NCI-H748 treated with DMSO at 0.1 percent for 48 hours (cell line): ENCODE measurements at regions not wholly inside any gene's neighbourhood (a gene's known extent, or its start where the extent isn't known, plus 50 kb on each side); places are given as distances from the start of the nearest gene placed in this dataset.

Experiments used
- DNase-seq: peaks from one replicate; lab custom pipeline; 2025; lab: John Stamatoyannopoulos, UW

- no peak for DNase-seq
Measured at GRCh38 chr6:140594806-140595128, 1220.3 kb upstream of the CITED2 start.

GRCh38 chr6:140592877-140593276 lies 1218.4 kb upstream of the CITED2 start:
- DNase-seq = no peak

DNA sequence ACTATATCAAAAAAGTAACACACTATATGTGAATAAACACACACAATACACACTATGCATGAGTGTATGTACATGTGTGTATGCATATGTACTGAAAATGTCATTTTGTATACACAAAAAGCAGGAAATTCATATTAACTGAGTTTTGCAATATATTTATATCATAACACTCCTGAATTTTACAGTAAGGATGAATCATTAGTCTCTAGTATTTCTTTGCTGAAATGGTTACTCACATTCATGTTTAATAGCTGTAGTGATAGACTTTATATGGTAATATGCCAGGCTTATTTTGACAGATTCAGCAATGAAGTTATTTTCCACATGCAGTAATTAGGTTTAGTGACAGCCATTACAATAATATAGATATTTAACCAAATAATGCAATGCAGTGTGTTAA lies 1216.2 kb upstream of the CITED2 start:
- DNase-seq = no peak

DNA sequence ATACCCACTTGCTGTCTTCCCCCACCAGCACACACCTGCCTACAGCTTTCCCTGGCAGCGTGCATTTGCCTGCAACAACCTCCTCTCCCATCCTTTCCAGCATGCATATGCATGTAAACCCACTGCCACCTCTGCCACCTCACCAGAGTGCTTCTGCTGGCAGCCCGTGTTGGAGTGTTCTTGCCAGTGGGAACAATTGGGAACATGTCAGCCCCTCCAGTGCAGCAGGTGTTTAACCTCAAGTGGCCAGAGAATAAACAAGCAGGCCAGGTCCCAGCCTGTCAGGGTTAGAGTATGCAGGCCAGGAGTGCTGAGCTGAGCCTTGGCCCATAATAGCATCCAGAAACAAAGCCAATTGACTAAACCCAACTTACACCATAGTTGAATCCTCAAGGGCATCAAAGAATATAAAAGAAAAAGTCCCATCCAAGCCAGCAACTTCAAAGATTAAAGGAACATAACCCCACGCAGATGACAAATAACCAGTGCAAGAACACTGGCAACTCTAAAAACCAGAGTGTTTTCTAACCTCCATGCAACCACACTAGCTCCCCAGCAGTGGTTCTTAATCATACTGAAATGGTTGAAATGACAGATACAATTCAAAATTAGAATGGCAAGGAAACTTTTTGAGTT lies 1212.1 kb upstream of the CITED2 start:
- DNase-seq = no peak

DNA sequence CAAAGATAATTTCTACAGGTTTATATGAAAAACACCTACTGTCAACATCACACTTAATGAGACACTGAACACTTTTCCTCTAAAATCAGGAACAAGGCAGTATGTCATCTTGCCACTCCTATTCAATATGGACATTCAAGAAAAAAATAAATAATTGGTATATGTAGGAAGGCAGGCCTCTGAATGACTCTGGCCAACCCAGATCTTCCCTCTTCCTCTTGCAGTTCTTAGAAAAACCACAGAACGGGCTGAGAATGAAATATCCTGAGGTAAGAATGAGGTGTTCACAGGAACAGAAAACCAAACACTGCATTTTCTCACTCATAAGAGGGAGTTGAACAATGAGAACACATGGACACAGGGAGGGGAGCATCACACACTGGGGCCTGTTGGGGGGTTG lies 1207.2 kb upstream of the CITED2 start:
- no peak for DNase-seq

GRCh38 chr6:140579918-140580317 lies 1205.5 kb upstream of the CITED2 start:
- no peak for DNase-seq

DNA sequence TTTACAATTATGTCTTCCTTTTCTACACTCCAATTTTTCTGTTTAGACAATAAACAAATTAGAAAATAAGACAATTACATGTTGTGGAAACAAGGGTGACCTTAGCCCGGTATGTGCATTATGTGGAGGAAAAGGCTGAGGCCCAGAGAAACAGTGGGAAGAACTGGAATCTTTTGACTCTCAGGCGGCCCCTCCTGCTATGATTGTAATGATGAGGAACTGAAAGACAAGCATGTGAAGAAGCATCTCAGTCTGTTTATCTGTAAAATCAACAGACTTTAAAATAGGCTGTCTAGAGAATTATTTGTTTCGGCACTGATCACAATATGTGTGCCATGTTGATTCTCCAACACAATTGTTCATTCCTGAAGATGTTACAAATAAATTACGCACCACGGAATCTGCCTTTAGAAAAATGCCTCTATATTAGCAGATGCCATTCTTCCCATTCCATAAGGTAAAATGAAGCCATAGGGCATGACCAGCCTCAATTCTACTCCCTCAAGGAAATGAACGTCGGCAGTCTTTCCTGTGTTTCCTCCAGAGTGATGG lies 1201.6 kb upstream of the CITED2 start:
- DNase-seq = no peak

- no peak for DNase-seq
Measured at GRCh38 chr6:140572867-140573266, 1198.4 kb upstream of the CITED2 start.

DNA sequence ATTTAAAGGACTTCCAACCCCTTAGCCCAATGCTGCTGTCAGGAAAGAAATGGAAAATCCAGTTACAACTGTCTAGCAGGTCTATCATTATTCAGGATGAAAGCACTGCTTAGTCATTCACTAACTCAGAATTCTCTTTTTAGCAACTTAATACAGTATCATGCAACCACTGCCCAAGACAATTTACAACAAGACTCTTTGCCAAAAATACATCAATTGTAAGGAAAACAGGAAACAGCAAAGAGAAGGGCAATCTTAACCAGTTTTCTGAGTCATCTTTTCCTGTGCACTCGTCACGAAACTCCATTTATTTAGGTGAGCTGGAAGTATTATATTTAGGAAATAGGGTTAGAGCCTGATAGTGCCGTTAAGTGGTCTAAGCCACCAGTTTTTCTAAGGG lies 1197.7 kb upstream of the CITED2 start:
- DNase-seq = no peak

GRCh38 chr6:140571145-140571544 lies 1196.7 kb upstream of the CITED2 start:
- DNase-seq = no peak

GRCh38 chr6:140567466-140567865 lies 1193.0 kb upstream of the CITED2 start:
- DNase-seq = no peak

GRCh38 chr6:140566781-140567277 lies 1192.4 kb upstream of the CITED2 start:
- DNase-seq = no peak

GRCh38 chr6:140563728-140564127 lies 1189.3 kb upstream of the CITED2 start:
- DNase-seq = no peak

GRCh38 chr6:140561701-140562100 lies 1187.3 kb upstream of the CITED2 start:
- no peak for DNase-seq

GRCh38 chr6:140560671-140561070 lies 1186.2 kb upstream of the CITED2 start:
- DNase-seq = no peak

DNA sequence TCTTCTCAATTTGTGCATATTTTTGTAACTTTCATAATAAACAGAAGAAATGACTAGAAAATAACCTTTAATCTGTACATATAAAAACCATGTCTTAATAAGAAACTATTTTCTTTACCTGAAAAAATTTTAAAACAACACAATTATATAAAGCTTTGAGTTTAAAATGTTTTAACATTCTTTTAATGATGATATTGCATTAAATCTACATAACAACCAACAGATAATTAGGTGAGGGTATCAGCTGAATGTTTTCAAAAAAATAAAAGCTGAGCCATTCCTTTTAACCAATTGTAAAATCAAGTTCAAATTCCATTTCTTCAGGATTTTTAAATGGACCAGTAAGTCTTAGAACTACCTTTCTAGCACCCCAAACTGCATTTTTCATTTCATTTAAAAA lies 1185.0 kb upstream of the CITED2 start:
- DNase-seq = no peak

- no peak for DNase-seq
Measured at GRCh38 chr6:140554421-140554820, 1180.0 kb upstream of the CITED2 start.

GRCh38 chr6:140548366-140548765 lies 1173.9 kb upstream of the CITED2 start:
- DNase-seq = no peak

DNA sequence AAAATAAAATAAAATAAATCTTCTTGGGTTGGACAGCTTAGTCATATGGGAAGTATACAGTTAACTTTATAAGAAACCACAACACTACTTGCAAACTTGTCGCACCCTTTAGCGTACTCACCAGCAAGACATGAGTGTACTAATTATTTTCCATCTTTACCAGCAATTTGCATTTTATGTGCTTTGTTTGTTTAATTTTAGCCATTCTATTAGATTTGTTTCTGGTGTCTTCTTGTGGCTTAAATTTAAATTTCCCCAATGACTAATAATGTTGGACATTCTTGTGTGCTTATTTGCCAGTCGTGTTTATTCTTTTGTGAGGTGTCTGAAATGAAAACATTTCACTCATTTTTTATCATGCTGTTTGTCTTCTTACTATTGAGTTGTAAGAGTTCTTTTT lies 1172.2 kb upstream of the CITED2 start:
- no peak for DNase-seq

DNA sequence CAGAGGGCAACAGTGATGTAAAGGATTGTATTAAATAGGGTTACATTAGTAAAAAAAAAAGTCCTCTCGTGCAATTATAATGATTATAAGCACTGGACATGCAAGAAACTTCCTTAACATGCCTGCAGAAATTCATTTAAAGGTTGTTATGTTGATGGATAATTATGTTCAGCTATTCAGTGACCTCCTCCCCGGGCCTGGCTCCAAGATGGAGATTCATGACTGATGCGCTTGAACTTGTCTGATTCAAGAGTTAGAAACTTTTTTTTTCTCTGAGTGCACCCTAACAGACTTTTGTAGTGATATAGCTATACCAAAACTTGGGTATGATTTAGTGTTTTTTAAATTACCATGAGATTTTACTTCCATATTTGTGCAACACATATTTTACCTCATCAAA lies 1170.0 kb upstream of the CITED2 start:
- no peak for DNase-seq

DNA sequence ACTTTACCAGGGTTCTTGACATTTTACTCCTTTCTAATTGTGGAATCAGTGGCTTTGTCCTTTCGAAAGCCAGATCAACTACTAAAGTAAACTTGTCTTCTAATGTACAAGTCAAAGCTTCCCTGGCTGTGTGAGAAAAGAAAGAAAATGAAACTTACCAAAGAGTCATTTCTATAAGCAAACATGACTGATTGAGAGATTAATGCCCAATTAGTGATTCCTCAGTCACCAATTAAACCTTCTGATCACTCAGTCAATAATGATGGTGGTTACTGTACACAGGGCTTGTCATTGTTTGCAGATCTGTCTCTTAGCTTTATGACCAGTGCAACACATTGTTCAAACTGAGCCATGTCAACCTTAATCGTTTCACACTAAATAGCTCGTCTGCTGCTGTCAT lies 1168.4 kb upstream of the CITED2 start:
- peak; percentile 98 for DNase-seq

DNA sequence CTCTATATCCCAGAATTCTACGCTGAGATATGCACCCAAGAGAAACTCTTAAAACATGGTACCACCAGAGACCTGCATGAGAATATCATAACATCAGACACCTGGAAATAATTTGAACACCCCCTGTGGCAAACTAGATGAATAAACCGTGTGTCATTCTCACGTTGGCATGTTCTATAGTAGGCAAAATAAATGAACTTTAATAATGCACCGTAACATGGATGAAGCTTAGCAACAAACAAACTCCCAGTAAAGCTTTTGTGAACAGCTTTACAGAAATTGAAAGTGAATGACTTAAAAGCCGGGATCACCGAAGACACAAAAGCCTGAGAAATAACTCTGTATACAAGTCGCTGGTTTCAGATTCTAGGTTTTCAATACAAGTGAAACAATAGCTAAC lies 1166.8 kb upstream of the CITED2 start:
- DNase-seq = peak; percentile 4

- no peak for DNase-seq
Measured at GRCh38 chr6:140540743-140541142, 1166.3 kb upstream of the CITED2 start.

DNA sequence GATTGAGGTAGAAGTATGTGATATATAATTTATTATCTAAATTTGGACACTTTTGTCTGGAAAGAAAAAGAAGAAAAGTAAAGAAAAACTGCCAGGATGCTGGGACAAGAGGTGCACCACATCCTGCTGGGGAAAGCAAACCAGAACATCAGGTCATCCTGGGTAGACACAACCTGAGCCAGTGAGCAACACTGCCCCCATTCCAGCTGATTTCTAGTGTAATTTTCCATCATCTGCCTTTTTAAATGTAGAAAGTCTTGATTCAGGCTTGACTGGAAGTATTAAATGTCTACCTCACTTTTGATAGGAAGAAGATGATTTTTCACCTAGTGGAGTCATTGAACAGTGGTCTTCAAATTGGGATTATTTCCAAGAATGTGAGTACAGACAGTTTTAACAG lies 1164.5 kb upstream of the CITED2 start:
- DNase-seq = no peak
